Epithelial cell of esophagus (primary cell): ENCODE measurements at regions not wholly inside any gene's neighbourhood (a gene's known extent, or its start where the extent isn't known, plus 50 kb on each side); places are given as distances from the start of the nearest gene placed in this dataset.
A peak's percentile ranks its signal among the peaks of the same experiment; 100 is the strongest.

ENCODE experiments used
- DNase-seq: peaks from one replicate; pipeline ENCODE4 v3.0.0; 2010; ENCODE audit warnings: low read depth
- H3K4me3 ChIP-seq: 2 replicates; pipeline ENCODE4 v1.5.1; 2011; ENCODE audit warnings: mild to moderate bottlenecking, low read length, control low read depth
- CTCF ChIP-seq: IDR thresholded peaks from 2 replicates; pipeline ENCODE4 v1.5.1; 2011; ENCODE audit warnings: low read depth, mild to moderate bottlenecking, low read length, control low read depth, inconsistent platforms; ENCODE audit not compliant: insufficient read depth; ENCODE audit errors: missing control alignments

GRCh38 chr4:84239278-84239845, 259.7 kb downstream of the NKX6-1 start:
- no peak overlapping the region for H3K4me3 ChIP-seq
- DNase-seq, result no peak
- TF ChIP-seq CTCF, result no peak

GRCh38 chr4:84238247-84239090, 260.6 kb downstream of the NKX6-1 start:
- DNase-seq, result peak; percentile 53
- no peak for TF ChIP-seq CTCF
- no peak overlapping the region for H3K4me3 ChIP-seq

GRCh38 chr4:84237008-84237407, 262.1 kb downstream of the NKX6-1 start:
- no peak overlapping the region for H3K4me3 ChIP-seq
- no peak for TF ChIP-seq CTCF
- peak; percentile 28 for DNase-seq

- H3K4me3 ChIP-seq, result no peak overlapping the region
- no peak for TF ChIP-seq CTCF
- no peak for DNase-seq
These were observed 263.8 kb downstream of the NKX6-1 start for GRCh38 chr4:84235126-84235944.

- no peak for DNase-seq
- no peak for TF ChIP-seq CTCF
- no peak overlapping the region for H3K4me3 ChIP-seq
These were observed 266.6 kb downstream of the NKX6-1 start for GRCh38 chr4:84232309-84233095.

- no peak overlapping the region for H3K4me3 ChIP-seq
- no peak for TF ChIP-seq CTCF
- no peak for DNase-seq
These were observed 267.5 kb downstream of the NKX6-1 start for GRCh38 chr4:84231539-84232055.
